ENCODE measurements at regions not wholly inside any gene's neighbourhood (a gene's known extent, or its start where the extent isn't known, plus 50 kb on each side); places are given as distances from the start of the nearest gene placed in this dataset.

DNA sequence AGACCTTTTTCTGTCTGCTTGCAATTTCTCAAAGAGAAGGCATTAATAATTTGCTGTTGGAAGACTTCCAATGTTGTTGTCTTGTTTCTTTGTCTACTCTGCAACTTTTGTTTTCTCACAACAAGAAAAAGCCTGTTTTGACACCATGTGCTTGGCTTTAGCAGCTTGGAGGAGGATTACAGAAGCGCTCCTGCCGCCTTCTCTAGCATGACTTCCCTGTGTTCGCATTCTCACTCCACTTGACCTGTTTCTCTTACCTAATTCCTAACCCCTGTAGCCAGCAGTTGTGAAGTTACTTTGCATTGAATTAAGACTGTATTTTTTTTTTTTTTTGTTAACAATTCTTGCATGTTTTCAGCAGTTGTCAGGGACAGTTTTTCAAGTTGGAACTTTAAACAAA lies 235.3 kb upstream of the GOLIM4 start:
- WGBS (ENCODE audit: low lambda C conversion rate), result 79% methylated on average over 3 of the region's 3 CpGs
- DNase-seq, result no peak
- Histone ChIP-seq H3F3A (replicated peaks; ENCODE audit: insufficient read depth) (no peaks in the 10 kb centered on the region), H3K27me3 (ENCODE audit: insufficient read depth) (no peaks in the 10 kb centered on the region), H3K9ac (no peak overlapping the region), H3K27ac (ENCODE audit: low read depth in 2 of 2, low read length in 1 of 2) (no peak overlapping the region), H3K9me2 (no peaks in the 10 kb centered on the region), H3K9me3 (no peaks in the 10 kb centered on the region), H4K20me1 (ENCODE audit: insufficient read depth) (no peaks in the 10 kb centered on the region), H3K79me2 (ENCODE audit: insufficient read depth) (no peaks in the 10 kb centered on the region), H3K36me3 (replicated peaks in 1 of 2; ENCODE audit: control insufficient read depth in 1 of 2, insufficient read depth in 2 of 2, low read length in 1 of 2) (no peaks in the 10 kb centered on the region), H3K4me3 (ENCODE audit: low read depth in 2 of 2, low read length in 1 of 2) (no peak overlapping the region), H2AFZ (ENCODE audit: low read depth) (no peak overlapping the region), H3K4me1 (ENCODE audit: control insufficient read depth in 1 of 2, insufficient read depth in 2 of 2, low read depth in 1 of 2, low read length in 1 of 2) (no peaks in the 10 kb centered on the region), H3K4me2 (no peak overlapping the region)
- TF ChIP-seq JUND (IDR thresholded peaks at IDR 0.05), result no peak
- TF ChIP-seq NFIC (IDR thresholded peaks at IDR 0.05; ENCODE audit: borderline replicate concordance), result no peak
- TF ChIP-seq, protein P1, sequence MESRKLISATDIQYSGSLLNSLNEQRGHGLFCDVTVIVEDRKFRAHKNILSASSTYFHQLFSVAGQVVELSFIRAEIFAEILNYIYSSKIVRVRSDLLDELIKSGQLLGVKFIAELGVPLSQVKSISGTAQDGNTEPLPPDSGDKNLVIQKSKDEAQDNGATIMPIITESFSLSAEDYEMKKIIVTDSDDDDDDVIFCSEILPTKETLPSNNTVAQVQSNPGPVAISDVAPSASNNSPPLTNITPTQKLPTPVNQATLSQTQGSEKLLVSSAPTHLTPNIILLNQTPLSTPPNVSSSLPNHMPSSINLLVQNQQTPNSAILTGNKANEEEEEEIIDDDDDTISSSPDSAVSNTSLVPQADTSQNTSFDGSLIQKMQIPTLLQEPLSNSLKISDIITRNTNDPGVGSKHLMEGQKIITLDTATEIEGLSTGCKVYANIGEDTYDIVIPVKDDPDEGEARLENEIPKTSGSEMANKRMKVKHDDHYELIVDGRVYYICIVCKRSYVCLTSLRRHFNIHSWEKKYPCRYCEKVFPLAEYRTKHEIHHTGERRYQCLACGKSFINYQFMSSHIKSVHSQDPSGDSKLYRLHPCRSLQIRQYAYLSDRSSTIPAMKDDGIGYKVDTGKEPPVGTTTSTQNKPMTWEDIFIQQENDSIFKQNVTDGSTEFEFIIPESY (IDR thresholded peaks at IDR 0.05; ENCODE audit: borderline replicate concordance, low read depth), result no peak
- TF ChIP-seq TEAD4 (IDR thresholded peaks at IDR 0.05; ENCODE audit: borderline replicate concordance, insufficient read depth), result no peak
- no peak for TF ChIP-seq RCOR1 (IDR thresholded peaks at IDR 0.05; ENCODE audit: low read length)
- no peak for TF ChIP-seq CTCF (IDR thresholded peaks at IDR 0.05)
- CTCF ChIA-PET, result no interaction called here
- POLR2A ChIA-PET, result no interaction called here

DNA sequence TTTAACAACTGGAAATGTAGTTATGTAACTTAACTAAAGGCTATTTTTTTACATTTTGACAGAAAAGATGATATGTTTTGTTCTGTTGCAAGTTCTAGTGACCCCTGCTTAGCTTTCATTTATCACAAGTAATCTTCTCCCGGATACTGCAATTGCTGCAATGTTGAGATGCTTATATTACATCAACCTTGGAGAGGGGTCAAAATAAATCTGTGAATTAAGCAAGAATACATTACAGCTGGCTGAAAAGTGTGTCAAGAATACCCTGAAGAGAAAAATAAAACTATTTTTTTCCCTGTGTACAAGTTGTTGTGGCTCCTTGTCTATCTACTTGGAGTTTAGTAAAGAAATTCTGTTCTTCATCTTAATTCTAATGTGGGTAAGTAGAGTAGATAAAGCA lies 232.1 kb upstream of the GOLIM4 start:
- H3K4me3 ChIP-seq (ENCODE audit: low read depth in 2 of 2, low read length in 1 of 2), result no peak overlapping the region
- H3K4me2 ChIP-seq, result no peak overlapping the region
- H3K36me3 ChIP-seq (replicated peaks in 1 of 2; ENCODE audit: control insufficient read depth in 1 of 2, insufficient read depth in 2 of 2, low read length in 1 of 2), result no peaks in the 10 kb centered on the region
- H3K27me3 ChIP-seq (ENCODE audit: insufficient read depth), result no peaks in the 10 kb centered on the region
- H3K9me2 ChIP-seq, result no peaks in the 10 kb centered on the region
- H3F3A ChIP-seq (replicated peaks; ENCODE audit: insufficient read depth), result no peaks in the 10 kb centered on the region
- no peaks in the 10 kb centered on the region for H3K9me3 ChIP-seq
- no peaks in the 10 kb centered on the region for H3K4me1 ChIP-seq (ENCODE audit: control insufficient read depth in 1 of 2, insufficient read depth in 2 of 2, low read depth in 1 of 2, low read length in 1 of 2)
- ChIA-PET CTCF (no interaction called here), POLR2A (no interaction called here)
- no peak for TF ChIP-seq FOXM1 (IDR thresholded peaks at IDR 0.05; ENCODE audit: low read depth)
- TF ChIP-seq EZH2phosphoT487 (IDR thresholded peaks at IDR 0.05; ENCODE audit: borderline replicate concordance, low read depth), result no peak
- no peak for TF ChIP-seq FOXJ3 (CRISPR knock-in tag; IDR thresholded peaks at IDR 0.05)
- no peak for TF ChIP-seq CTCF (IDR thresholded peaks at IDR 0.05)
- TF ChIP-seq MEF2A (IDR thresholded peaks at IDR 0.05; ENCODE audit: borderline replicate concordance, low read depth), result no peak
- no peak for TF ChIP-seq FOSL2 (IDR thresholded peaks at IDR 0.05; ENCODE audit: borderline replicate concordance, low read depth)
- TF ChIP-seq USF1 (IDR thresholded peaks at IDR 0.05; ENCODE audit: borderline replicate concordance, low read depth), result no peak
- no peak for TF ChIP-seq POLR2AphosphoS5 (IDR thresholded peaks at IDR 0.05; ENCODE audit: low read depth, low read length)
- no peak for TF ChIP-seq GATA2 (CRISPR knock-in tag; IDR thresholded peaks at IDR 0.05)
- no peak for TF ChIP-seq RCOR1 (IDR thresholded peaks at IDR 0.05; ENCODE audit: low read length)
- TF ChIP-seq CHD2 (IDR thresholded peaks at IDR 0.05; ENCODE audit: low read length, partially characterized antibody), result no peak
- no peak for TF ChIP-seq ELF1 (IDR thresholded peaks at IDR 0.05)
- no peak for TF ChIP-seq JUND (IDR thresholded peaks at IDR 0.05)
- TF ChIP-seq TCF12 (IDR thresholded peaks at IDR 0.05), result no peak
- TF ChIP-seq EP300 (IDR thresholded peaks at IDR 0.05; ENCODE audit: borderline replicate concordance in 1 of 2, low read depth in 1 of 2, low read length in 1 of 2), result no peak
- no peak for TF ChIP-seq PBX3 (IDR thresholded peaks at IDR 0.05)
- no peak for TF ChIP-seq NRF1 (IDR thresholded peaks at IDR 0.05; ENCODE audit: low read depth, low read length)
- no peak for TF ChIP-seq NFIC (IDR thresholded peaks at IDR 0.05; ENCODE audit: borderline replicate concordance)
- TF ChIP-seq RAD21 (IDR thresholded peaks at IDR 0.05; ENCODE audit: low read length), result no peak
- no peaks in the 10 kb centered on the region for H3K79me2 ChIP-seq (ENCODE audit: insufficient read depth)
- no peaks in the 10 kb centered on the region for H4K20me1 ChIP-seq (ENCODE audit: insufficient read depth)
- WGBS (ENCODE audit: low lambda C conversion rate), result 57% methylated on average over 1 of the region's 1 CpG
- H3K9ac ChIP-seq, result no peak overlapping the region
- DNase-seq, result no peak
- H3K27ac ChIP-seq (ENCODE audit: low read depth in 2 of 2, low read length in 1 of 2), result no peak overlapping the region
- H2AFZ ChIP-seq (ENCODE audit: low read depth), result no peak overlapping the region

All from SK-N-SH (cell line).